ENCODE measurements at regions not wholly inside any gene's neighbourhood (a gene's known extent, or its start where the extent isn't known, plus 50 kb on each side); places are given as distances from the start of the nearest gene placed in this dataset.

DNA sequence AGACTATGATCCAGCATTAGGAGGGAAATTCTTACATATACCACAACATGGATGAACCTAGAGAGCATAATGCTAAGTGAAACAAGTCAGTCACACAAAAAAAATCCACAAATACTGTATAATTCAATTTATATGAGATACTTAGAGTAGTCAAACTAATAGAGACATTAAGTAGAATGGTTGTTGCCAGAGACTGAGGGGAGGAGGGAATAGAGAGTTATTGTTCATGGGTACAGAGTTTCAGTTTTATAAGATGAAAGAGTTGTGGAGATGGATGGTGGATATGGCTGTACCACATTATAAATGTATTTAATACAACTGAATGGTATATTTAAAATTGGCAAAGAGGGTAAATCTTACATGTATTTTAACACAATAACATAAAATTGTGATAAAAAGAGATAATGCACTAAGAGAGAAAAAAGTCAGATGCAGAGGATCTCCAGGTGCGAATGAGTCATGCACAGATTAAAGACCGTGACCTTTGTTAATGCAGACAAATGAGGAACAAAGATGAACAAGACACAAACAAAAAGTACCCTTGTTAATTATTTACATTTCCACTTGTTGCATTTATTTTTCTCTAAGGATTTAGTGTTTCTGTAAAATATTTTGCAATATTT, 541.7 kb upstream of the MEX3C start:
- DNase-seq = no peak

DNA sequence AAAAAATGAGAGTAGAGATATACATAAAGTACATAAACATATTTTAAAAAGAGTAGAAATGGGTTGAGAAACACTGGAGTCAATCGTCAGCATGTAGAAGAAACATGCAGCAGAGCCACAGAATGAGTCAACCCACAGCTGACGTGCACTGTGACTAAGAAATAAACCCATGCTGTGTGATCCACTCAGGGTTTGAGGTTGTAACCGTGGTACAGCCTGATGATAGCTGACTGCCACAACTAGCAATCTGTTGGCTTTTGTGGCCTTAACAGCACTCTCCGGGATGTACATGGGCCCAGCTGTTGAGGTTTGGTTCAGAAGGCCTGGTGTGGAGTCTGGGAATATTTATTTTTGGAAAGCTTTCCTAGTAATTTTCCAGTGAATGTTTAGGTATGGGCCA, 554.4 kb upstream of the MEX3C start:
- DNase-seq = no peak

DNA sequence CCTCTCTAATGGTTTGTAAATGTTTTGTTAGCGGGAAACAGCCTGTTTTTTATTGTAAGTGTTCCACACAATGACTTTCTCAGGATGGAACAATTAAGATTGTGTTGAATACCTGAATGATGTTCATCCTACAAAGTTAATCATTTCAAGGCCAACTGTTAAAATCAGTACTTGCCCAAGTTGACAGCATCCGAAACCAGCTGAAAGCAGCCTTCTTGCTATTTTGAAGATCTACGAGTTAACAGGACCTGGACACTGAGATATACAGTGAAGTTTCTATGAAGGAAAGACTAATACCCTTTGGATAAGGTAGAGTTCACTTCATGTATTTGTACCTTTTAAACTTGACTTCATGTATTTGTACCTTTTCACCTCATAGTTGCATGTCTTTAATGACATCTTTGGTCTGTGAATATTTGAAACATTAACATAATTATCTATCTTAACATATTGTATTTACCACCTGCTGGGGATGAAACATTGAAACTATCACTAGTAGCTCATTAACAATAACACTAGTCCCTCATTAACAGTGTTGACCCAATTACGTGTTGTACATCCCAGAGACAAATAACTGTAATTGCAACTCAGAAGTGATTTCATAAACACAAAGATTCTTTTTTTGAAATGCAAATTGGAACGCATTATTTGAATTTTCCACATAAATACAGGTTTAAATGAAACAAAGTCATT, 556.0 kb upstream of the MEX3C start:
- no peak for DNase-seq

DNA sequence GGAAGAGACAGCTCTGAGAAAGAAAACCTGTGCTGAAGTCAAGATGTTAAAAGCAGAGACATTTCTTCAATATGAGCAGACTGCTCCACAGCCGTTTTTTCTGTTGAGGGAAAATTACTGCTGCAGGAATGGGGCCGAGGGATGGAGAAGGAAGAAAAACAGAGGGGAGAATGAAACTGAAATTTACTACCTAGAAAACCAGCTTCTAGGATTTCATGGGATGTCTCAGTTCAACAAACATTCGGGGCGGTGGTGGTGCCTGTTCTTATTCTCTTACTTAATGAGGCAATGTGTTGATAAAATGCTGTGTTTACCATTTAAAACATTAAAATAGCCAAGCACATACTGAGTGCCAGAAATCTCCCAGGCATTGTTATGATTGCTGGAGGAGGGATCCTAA, 557.1 kb upstream of the MEX3C start:
- no peak for DNase-seq

DNA sequence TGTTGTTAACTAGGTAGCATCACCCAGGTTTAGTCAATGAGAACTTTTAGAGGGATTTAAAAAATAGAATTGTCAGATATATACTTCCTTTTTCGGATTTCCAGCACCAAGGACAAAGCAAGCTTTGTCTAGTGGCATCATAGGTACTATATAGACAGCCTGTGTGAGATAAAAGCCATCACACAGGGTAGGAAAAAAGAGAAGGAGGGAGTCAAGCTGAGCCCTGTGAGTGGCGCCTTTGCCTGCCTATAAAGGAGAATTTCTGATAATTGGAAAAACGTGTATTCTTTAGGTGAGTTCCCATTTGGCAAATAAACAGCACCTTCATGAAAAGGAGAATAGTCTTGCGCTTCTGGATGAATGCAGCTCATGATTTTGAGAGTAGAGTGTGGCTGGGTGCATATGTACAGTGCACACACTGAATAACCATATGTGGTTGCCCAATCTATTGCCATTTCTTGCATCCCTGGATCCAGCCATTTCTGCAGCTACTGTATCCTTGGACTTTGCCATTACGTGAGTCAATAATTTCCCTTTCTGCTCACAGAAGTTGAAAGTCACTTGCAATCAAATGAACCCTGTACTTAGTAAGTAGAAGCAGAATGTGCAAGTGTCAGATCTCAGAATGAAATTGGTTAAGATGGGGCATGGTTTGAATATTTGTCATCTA, 559.9 kb upstream of the MEX3C start:
- DNase-seq = no peak

DNA sequence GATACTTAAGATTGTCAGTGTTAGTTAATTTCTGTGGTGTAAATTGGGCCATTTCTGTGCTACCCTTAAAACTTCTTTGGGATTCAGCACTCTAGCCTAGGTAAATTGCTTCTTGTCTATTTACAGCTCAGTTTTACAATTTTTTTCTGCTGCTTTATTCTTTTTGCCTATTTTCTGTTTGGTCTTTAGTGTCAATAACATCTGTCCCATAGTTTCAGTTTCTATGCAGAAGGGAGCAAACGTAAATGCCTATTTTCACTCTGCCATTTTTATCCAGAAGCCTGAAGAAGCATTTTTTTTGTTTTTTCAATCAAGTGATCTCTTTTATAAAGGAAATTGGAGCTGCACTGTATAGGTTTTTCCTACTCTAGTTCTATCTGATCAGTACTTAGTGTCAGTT, 564.9 kb upstream of the MEX3C start:
- DNase-seq = no peak

DNA sequence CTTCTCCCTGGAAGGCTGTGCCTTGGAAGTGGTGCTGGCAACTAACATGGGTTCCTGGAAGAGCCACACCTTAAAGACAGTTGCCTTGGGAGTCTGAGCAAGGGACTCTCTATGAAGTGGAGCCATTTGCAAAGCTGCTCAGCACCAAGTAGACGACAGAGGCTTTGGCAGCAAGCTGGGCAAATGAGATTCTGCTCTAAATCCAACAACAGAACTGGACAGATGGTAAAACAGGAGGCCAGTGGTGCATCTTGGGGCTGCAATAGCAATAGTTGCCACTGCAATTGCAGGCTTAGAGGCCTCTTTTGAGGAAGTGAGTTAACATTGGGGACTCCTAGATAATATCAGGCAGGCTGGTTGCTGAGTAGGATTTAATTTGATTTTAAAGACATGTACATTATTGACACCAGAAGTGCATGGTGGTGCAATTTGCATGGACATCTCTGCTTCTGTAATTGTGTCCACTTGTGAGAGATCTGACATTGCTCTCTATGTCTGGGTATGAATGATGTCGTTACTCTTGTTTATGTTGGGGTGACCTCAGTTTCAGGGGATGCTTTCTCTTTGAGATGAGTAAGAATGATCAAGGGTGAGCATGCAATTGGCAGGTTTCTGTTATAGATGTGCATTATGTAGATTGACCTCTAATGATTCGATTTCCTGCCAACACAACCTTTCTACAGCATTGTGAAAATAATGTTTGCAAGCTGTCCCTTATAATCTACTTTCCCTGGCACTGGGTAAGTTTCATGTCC, 568.3 kb upstream of the MEX3C start:
- no peak for DNase-seq

DNA sequence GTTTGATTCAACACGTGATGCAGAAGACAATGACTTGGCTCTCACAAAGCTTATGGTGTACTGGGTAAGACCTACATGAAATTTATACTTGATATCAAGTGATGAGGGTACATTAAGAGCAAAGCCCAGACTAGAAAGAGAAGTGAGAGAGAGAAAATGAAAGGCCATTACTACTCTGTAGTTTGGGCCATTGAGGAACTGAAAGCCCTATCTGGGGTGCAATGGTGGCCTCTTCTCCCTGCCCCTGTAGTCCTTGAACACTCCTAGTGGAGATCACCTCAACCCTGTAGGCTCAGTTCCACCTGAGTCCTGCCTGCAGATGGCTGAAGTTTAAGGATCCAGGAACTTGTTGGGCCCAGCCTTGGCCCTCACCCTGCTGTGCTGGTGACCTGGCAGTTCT, 569.8 kb upstream of the MEX3C start:
- no peak for DNase-seq

DNA sequence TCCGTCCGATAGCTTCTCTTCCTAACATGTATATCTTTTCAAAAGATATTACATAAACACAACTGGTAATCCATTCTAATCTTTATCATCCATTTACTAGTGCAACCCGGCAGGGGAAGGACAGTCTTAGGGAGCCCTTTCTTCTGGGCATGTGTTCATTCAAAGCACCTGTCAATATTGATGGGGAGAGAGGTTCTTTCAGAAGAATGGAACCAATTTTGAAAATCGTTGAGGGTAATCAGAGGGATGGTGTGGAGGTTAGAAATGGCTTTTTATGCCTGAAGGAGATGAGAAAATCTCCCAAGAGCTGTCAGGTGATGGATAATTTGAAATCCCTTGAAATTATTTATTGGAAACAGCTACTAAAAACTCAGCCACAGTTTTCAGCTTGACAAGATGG, 561.9 kb upstream of the DCC start:
- no peak for DNase-seq

DNA sequence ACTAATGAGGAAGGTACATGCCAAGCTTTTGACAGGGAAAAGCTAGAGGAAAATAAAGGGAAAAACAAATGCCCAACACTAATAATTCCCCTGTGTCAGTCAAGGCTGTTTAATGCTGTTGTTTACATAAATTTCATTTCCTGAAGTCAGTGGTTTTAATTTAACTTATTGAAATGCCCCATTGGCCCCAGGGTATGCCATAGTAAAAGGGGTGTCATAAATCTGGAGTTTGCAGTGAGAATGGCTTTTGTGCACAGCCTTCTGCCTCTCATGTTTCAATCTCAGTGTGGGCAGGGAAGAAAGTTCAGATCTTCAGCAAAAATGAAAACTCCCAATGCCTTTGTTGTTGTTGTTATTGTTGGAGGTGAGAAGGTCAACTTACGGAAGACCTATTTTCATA, 550.1 kb upstream of the DCC start:
- no peak for DNase-seq

DNA sequence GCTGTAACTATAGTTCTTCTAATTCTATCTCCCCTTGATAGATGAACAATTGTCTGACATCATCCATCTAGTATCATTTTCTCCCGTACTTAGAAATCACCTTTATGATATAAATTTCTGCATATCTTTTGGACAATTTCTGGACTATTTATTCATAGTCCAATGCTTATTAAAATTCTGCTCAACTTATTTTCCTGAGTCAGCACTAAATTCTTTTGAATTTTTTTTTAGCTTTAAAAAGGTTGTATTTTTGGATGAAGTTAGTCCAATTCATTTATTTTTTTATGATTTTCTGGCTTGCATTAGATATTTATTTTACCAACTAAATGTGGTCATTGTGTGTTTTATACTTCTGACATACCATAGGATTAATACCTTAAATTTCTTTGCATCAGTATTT, 538.5 kb upstream of the DCC start:
- DNase-seq = no peak

DNA sequence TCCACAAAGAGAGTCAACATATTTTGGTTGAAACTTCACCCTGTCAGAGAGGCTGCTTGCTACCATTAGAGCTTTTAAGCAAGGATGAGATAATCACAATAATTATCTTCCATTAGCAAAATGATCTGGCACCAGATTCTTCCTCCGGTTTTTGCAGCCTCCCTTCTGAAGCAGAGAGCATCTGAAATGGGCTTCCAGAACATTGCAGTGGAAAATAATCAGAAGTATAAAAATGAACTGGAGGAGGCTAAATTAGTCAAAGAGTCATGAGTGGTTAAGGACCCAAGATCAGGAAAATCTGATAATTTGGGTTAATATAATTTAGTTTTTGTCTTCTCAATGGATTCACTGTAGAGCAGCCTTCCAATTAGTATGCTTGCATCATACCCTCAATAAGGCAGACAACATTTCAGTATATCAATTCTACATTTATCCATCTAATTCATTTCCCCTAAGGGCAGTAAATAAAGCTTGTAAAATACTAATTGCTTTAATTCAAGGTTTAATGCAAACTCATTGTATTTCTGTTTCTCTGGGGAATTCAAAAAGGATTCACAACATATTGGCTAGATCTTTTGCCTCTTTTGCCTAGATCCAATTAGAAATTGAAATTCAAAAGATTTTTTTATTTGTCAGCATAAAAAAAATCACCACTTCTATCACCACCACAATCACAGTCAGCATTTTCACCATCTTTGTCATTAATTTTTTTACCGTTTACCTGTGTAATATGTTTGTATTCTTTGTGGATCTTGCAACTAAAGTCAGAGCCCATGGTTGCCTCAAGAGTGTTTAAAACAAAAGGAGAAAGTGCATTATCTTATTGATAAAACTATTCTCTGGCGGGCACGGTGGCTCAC, 537.2 kb upstream of the DCC start:
- DNase-seq = no peak

DNA sequence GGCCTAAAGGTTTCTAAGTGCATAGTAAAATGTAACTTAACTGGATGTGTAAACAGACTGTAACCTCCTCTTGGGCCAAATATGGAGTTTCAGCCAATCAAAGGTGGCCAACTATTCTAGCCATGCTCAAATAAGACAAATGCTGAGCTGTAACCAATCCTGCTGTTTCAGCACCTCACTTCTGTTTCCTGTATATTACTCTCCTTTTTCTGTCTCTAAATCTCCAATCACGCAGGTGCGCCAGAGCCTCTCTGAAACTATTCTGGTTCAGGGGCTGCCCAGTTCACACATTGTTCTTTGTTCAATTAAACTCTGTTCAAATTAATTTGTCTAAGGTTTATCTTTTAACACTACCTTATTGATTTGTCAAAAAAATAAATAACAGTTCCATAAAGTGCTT, 532.7 kb upstream of the DCC start:
- no peak for DNase-seq

DNA sequence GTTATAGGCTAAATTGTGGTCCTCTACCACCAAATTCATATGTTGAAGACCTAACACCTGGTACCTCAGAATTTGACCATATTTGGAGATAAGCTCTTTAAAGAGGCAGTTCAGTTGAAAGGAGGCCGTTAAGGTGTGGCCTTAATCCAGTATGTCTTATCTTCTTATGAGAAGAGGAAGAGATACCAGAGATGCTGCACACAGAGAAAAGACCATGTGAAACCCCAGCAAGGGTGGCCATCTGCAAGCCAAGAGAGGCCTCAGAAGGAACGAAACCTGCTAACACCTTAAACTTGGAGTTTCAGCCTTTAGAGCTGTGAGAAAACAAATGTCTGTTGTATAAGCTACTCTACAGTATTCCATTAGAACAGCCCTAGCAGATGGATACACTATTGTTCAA, 528.1 kb upstream of the DCC start:
- no peak for DNase-seq

DNA sequence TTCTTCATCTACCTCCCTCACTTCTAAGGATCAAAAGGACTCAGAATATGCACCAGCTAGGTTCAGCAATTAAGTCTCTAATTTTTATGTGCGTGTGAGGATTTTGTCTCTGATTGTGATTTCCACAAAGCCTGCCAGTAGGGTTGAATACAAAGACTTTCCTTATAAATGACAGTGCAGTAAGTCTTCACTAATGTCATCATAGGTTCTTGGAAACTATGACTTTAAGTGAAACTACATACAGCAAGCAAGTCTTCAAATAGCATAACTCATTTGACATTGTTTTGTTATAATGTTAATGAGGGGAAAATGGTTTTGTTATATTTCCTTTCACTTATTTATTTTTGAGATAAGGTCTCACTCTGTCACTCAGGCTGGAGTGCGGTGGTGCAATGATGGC, 526.3 kb upstream of the DCC start:
- DNase-seq = no peak

DNA sequence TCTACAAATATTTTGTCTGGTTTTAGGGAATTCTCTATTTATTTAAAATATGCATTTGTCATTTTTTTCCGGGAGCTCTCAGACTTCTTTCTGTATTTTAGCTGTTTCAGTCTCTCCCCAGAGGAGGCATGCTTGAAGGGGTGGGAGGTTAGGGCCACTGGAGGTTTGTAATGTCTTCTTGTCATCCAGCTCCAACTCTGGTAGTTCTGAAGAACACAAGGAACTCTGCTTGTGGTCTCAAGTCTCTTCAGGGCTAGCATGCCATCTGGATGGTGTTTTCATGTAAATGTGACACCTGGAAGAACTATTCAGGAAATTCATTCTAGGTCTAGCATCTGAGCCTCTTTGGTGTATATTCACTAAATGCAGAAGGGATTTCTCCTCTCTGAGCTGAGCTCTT, 518.4 kb upstream of the DCC start:
- no peak for DNase-seq

DNA sequence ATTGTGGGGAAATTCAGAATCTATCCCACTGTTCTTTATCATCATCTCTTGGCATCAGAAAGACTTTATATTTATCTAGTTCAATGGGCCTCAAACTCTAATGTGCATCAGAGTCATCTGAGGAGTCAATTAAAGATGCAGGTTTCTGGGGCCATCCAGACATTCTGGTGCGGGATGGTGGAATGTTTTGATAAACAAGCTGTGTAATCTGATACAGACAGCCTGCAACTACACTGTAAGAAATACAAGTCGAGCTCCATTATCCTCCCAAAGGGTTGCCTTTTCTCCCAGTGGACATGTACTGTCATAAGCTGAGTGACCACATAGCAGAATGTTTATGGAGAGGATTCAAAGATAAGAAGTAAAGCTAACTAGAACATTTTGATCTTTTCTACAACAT, 515.3 kb upstream of the DCC start:
- DNase-seq = no peak

DNA sequence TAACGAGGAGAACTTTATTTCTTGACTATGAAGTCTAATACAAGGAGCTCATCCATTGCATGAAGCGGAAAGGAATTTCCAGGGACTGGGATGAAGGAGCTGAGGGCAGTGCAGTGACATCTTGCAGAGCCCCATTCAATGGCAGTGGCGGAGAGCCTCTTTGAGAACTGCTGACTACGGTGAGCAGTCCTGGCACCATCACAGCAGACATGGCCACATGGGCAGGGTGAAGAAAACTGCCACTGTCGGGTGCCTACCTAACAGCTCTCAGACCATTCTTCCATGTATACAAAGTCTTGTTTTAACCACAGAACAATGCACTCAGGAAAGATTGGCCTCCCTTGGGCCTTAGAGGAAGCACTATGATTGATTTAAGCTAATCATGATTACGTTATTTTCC, 506.1 kb upstream of the DCC start:
- no peak for DNase-seq

DNA sequence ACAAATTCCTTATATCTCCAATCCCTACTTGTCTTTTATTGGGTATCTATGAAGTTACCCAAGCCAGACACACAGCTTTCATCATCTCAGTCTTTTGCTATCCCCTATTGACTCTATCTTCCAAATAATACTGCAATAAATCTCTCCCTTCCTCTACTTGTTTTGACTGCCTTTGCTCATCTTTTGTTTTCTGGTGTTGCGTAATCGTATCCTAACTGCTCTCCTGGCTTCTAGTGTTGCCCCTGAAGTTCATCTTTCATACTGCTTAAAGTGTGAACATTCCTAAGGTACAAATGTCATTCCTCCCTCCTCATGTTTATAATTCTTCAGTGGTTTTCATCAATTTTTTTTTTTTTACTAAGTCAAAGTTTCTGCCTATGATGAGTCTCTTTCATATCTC, 491.3 kb upstream of the DCC start:
- no peak for DNase-seq

DNA sequence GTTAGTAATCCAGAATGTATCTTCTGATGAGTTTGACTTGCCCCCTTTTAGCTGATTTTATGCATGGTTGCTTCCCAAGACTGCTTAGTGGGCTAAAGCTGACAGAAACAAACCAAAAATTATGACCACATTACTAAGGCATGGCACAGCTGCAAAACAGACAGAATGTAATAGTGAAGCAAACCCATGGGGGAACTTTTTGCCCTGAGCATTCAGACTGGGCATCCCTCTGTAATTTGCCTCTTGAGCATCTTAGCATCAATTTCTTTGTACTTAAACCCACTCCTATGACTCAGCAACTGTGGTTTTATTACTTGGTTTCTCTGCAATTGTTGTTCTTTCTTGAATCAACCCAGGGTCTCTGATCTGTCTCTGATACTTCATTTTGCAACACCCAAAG, 487.3 kb upstream of the DCC start:
- no peak for DNase-seq

DNA sequence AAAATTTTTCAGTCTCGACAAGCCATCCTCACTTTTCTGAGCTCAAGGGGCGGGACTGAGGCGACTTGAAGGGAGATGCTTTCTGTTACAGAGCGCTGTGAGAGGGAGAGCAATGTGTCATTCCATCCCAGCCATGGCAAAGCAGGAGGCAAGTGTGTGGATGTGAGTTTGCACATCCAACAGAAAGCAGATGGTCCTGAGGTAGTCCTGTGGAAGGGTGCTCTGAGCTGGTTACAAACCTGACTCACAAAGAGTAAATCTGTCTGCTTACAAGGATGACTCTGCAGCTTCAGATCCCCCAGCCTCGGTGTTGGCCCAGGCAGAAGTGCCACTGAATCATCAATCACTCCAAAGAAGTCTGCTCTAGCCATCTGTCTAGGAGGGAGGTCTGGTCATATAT, 482.0 kb upstream of the DCC start:
- DNase-seq = no peak

DNA sequence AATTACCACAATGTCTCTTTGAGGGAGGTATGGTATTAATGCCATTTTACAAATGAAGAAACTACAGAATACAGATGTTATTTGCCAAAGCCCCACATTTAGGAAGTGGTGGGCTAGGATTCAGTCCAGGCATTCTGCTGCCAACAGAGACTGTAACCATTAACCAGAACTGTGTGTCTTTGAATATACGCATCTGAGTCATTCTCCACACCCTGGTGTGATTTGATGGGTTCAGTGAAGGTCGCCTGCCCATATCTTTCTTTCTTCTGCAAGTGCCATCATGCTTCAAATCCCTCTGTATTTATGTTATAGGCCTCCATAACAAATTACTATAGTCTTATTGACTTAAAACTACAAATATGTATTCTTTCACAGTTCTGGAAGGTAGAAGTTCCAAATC, 479.0 kb upstream of the DCC start:
- no peak for DNase-seq
